OCI-LY3 (cell line): ENCODE measurements at regions not wholly inside any gene's neighbourhood (a gene's known extent, or its start where the extent isn't known, plus 50 kb on each side); places are given as distances from the start of the nearest gene placed in this dataset.

Experiments
- EZH2phosphoT487 ChIP-seq: fragments of 200-600 bp; shearing (Covaris generic); IDR thresholded peaks from 2 replicates; pipeline ENCODE4 v1.6.1; 2018; ENCODE audit warnings: antibody characterized with exemption, mixed run types, low read depth
- TF ChIP-seq, protein P1 (sequence below): fragments of 200-600, 300-600 bp; sonication (generic); IDR thresholded peaks from 2 replicates; pipeline ENCODE4 v1.5.1; 2014; ENCODE audit warnings: antibody characterized with exemption, low read length, low read depth

DNA sequence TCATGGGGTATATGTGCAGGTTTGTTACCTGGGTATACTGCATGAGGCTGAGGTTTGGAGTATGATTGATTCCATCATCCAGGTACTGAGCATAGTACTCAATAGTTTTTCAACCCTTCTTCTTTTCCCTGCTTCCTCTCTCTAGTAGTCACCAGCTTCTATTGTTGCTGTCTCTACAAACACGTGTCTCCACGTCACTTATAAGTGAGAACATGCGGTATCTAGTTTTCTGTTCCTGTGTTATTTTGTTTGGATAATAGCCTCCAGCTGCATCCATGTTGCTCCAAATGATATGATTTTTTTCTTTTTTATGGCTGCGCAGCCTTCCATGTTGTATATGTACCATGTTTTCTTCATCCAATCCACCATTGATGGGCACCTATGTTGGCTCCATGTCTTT is 214.8 kb upstream of the TFPI start:
- TF ChIP-seq, protein P1, sequence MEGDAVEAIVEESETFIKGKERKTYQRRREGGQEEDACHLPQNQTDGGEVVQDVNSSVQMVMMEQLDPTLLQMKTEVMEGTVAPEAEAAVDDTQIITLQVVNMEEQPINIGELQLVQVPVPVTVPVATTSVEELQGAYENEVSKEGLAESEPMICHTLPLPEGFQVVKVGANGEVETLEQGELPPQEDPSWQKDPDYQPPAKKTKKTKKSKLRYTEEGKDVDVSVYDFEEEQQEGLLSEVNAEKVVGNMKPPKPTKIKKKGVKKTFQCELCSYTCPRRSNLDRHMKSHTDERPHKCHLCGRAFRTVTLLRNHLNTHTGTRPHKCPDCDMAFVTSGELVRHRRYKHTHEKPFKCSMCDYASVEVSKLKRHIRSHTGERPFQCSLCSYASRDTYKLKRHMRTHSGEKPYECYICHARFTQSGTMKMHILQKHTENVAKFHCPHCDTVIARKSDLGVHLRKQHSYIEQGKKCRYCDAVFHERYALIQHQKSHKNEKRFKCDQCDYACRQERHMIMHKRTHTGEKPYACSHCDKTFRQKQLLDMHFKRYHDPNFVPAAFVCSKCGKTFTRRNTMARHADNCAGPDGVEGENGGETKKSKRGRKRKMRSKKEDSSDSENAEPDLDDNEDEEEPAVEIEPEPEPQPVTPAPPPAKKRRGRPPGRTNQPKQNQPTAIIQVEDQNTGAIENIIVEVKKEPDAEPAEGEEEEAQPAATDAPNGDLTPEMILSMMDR: no peak
- TF ChIP-seq EZH2phosphoT487: no peak
